HT1080 (cell line): ENCODE measurements at regions not wholly inside any gene's neighbourhood (a gene's known extent, or its start where the extent isn't known, plus 50 kb on each side); places are given as distances from the start of the nearest gene placed in this dataset.
A peak's percentile ranks its signal among the peaks of the same experiment; 100 is the strongest.

ENCODE experiments used
- DNase-seq: peaks from one replicate; pipeline ENCODE4 v3.0.0-alpha.2; 2015; ENCODE audit warnings: low read depth

DNA sequence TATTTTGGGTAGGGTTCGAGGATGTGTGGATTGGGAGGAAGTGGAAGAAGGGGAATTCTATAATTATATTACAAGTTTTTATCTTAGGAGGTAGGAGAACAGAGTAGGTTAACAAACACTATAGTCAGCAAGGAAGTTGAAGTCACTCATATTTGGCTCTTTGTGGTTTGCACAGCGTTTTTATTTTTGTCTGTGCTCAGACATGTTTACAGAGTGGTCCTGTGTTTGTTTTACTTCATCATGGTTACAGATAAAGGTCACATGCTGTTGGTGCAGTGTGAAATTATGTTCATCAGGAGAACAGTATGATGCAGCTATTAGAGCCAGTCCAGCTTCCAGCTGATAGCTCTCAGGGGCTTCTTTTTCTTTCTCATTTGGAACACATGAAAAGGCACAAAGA is 299.9 kb upstream of the SFRP2 start:
- DNase-seq, result peak; percentile 27

DNA sequence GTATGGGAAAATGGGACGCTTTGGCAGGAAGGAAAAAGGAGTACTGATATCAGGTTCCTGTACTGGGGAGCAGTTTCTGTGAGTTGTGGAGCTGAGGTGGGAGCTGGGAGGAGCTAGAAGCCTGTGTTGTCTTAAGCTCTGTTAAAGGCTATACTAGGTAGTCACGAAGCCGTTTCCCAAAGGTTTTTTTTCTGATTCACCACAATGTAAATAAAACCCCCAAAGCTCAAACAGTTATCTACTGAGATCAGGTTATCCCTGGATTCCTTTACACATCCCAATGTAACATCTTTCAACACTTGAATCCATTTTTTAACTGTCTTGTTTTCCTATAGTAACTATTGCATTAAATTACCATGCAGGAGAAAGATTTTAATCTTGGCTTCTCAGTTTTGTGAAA is 297.4 kb upstream of the SFRP2 start:
- DNase-seq, result peak; percentile 78

DNA sequence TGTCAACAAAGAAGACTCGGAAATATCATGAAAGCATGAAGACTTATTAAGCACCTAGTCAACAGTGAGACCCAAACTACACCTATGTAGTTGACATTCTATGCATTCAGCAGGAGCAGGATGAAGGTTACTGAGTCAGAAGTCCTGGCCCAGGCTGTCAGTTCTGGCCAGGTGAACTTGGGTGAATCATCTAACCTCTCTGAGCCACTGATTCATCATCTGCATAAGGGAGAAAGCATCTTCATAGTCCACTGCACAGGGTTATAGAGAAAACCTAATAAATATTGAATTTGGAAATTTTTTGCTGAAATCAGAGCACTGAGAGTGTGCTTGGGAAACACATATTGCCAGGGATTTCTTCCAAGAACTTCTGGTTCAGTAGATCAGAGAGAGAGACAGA is 296.0 kb upstream of the SFRP2 start:
- DNase-seq, result peak; percentile 73

DNA sequence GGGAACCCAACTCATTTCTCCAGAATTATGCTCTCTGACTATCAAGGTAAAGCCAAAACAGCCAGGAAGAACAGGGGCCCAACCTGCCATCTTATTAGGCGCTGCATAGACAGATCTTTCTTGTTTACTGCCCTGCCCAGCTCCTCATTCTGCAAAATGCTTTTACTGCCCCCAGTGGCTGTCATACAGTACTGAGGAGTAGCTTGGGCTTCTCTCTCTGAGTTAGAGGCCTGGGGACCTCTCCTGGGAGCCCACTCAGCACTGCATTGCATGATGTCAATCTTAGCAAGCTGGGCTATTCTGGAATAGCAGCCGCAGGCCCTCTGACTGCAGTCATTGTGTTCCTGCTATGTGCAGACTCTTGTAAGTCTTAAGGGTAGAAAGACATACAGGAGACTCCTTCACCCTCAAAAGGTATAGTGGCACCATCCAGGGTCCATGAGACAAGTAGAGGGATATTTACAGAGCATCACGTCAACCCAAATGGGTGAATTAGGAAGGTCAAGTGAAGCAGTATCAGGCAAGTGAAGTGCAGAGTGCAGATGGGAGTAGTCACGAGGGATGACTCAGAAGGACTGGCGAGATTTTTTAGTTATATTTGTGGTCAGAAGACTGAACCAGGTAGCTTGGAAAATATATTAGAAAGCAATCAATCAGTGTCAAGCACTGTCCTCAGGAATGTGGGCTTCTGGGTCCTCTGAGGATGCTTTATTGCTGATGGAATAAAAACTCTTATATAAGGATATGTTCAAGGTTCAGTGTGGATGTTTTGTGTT is 294.1 kb upstream of the SFRP2 start:
- peak; percentile 76 for DNase-seq

DNA sequence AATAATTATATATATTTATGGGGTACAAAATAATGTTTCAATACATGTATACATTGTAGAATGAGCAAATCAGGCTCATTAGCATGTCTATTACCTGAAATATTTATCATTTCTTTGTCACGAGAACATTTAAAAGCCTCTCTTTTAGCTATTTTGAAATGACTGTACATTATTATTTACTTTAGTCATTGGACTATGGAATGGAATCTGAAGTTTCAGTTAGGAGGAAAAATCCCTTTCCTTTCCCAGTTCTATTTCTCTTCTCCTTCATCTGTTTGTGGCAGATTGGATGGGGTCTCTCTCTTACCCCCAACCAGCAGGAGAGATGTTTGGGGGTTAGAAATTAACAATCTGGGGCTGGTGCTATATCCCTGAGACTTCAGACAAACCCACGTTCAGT is 292.5 kb upstream of the SFRP2 start:
- no peak for DNase-seq

DNA sequence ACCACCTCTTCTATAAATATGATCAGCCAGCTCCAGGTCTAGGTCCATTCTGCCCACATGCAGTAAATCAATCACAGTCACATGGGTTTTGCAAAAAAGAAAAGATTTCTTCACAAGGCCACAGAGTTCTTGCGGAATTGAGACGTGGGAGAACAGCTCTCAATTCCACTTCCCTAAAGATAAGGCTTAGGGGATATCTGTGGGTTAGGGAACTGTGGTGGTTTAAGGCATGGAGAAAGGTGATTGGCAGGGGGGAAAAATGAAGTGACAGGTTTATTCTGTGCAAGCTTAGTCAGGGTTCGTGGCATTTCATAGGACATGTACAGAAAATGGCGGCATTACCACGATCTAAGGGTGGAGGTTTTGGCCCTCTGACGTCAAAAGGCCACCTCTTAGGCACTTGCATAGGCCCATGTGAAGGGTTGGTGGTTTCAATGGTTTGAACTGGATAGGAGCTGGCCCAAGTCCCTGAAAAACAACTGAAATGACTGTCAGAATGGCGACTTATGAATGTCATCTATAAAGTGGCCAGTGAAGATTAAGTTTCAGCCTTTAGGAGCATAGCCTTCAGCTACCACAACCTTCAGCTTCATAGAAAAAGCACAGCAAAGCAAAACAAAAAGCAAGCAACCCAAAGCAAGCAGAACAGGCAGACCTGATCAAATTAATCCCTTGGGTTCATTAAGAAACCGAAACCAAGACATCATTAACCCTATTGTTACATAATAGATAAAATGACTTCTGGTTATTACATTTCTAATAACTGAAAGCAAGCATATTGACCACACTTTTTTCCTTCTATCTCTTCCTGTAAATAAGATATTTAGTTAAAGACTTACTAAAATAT is 289.8 kb upstream of the SFRP2 start:
- DNase-seq, result no peak

DNA sequence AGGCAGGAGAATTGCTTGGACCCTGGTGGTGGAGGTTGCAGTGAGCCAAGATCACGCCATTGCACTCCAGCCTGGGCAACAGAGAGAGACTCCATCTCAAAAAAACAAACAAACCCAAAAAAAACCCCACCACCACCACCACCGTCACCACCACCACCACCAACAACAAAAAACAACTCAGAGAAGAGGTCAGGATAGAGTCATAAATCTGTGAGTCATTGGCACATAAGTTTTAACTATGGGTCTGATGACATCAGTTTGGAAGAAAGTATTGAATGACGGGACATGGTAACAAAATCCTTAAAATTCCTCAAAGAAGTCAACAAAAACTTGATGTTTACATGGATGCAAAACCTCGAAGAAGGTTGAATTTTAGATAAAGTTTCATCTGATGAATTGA is 288.0 kb upstream of the SFRP2 start:
- peak; percentile 55 for DNase-seq

DNA sequence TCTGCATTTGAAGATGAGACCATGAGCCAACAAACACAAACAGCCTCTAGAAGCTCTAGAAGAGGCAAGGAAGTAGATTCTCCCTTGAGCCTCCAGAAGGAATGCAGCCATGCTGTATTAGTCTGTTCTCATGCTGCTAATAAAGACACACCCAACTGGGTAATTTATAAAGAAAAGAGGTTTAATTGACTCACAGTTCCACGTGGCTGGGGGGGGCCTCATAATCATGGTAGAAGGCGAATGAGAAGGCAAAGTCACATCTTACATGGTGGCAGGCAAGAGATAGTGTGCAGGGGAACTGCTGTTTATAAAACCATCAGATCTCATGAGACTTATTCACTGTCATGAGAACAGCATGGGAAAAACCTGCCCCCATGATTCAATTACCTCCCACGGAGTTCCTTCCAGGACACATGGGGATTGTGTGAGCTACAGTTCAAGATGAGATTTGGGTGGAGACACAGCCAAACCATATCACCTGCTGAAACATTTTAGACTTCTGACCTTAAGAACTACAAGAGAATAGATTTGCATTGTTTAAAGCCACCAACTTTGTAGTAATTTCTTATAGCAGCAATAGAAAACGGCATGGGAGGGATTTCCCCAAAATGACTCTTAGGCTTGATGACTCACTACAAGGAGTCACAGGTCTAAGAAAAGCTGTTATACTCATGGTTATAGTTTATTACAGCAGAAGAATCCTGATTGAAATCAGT is 284.4 kb upstream of the SFRP2 start:
- peak; percentile 84 for DNase-seq

DNA sequence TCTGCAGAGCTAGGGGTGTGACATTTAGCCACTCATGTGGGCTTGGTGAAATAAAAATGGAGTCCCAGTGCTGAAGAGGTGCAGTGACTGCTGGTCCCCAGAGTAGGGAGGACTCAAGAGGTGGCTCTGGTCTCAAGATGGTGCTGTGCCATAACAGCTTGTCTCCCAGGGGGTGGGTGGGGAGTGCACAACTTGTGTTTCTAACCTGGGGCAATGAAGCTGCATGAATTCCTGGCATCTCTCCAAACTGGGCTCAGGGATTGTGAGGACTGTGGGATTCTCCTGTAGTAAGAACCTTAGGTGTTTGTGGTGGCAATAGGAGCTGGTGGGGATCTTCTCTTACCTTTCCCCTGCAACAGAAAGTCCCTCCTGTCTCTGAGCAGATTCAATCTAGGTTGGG is 278.9 kb upstream of the SFRP2 start:
- no peak for DNase-seq

DNA sequence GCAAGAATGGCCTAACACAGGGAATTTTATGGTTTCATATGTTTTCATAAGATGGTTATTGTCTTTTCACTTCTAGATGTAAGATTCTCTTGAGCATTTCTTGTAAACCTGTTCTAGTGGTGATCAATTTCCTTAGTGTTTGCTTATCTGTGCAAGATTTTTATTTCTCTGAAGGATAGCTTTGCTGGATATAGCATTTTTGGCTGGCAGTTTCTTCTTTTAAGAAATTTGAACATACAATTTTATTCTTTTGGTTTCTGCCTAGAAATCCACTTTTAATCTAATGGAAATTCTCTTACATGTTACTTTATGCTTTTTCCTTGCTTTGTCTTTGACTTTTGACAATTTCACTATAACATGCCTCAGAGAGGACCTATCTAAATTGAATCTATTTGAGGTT is 276.5 kb upstream of the SFRP2 start:
- no peak for DNase-seq

DNA sequence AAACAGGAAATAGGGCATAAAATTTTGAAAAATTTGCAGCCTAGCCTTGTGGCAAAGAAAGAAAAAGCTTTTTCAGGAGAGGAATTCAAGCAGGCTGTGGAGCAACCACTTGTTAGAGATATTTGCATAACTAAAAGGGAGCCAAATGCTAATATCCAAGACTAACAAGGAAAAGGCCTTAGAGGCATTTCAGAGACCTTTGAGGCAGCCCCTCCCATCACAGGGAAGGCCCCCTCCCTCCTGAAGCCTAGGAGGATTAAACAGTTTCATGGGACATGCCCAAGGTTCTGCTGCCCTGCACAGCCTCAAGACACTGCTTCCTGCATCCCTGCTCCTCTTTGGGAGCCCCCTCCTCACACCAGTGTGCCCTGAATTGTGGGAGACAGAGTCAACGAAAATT is 275.4 kb upstream of the SFRP2 start:
- no peak for DNase-seq

DNA sequence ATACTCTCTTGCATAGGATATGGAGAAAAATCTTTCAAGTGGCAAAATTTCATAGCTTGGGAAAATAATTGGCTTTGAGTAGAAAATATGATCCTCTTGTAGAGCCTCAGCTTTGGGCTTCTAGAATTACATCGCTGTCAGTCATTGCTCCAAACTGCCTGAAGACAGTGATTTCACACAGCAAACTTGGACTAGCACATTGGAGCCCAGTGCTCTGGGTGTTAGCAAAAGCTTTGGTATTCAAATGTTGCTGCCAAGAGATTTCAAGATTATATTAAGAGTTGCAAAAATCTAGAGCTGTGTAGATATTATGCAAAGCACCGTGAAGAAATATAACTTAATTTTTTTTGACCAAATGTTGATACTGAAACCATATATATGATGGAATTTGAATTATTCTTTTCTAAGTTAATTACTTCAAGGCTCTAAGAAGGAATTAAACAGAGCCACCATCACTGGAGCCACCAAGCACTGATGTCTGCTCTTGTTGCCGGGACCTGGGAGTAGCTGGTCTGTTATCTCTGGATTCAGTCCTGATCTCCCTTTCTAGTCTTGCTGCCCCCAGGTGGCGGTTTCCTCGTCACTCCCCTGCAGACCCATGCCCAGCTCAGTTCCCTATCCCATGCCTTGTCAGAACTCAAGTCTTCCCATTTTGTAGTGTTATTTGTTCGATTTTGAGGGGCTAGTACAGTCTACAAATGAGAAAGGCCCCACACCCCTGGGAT is 260.7 kb upstream of the SFRP2 start:
- DNase-seq, result peak; percentile 11

DNA sequence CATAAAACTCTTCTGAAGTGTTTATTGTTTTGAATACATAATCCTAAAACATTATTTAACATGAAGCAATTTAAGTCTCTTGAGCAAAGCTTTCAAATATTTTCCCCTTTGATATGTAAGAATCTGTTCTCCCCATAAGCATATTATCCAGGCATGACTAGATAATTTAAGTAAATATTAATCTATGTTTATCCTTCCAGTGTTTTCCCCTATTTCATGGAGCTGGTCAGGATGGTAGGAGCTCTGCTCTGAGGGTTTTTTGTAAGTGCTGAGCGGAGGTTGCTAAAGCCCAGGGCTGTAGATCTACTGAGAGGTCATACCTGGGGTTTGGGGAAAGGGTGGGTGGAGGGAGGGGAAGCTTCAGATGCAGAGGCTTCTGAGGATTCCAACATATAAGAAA is 258.9 kb upstream of the SFRP2 start:
- DNase-seq, result no peak

DNA sequence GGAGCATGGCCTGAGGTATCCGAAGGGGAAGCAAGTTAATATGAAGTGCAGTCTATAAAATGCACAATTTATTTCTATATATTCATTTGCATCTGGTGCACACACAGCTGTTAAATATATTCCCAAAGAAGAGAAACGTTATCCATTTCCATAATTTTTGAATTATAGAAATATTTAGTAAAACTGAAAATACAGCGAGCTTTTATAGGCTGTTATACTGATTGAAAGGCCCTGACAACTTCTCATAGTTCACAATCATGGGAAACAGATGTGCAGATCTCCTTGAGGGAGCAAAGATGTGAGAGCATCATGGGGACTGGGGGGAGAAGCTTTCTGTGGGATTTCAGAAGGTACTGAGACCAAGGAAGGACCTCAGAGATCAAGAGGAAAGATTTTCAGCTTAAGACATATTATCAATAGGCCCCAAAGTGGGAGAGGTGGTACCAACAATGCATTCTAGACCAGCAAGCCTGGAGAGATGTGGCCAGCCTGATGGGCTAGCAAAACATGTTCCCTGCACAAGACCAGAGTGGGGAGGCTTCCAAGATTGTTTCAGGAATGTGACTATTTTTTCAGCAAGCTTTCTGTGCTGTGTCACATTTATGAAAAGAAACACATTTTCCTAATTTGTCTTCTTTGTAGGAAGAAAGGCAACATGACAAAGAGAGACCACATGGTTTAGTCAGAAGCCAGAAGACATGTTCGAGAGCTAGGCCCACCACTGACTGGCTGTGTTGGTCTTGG is 256.0 kb upstream of the SFRP2 start:
- DNase-seq, result no peak

DNA sequence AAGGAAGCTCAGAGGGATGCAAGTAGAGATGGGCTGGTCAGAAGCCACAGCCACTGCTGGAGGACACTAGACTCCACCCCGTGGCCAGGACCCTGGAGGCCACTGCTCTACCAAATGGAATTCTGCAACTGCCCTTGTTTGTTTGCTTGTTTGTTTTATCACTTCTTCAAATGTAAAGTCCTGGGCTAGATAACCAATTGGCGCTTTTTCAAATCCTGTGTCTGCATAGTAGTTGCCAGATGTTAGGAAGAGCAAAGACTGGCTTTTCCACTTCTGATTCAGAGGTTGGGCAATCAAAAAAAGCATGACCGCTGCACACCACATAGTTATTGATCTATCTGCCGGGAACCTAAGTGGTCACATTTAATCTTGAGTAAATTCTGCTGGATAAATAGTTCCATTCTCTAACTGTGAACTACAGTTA is 255.2 kb upstream of the SFRP2 start:
- DNase-seq, result no peak

DNA sequence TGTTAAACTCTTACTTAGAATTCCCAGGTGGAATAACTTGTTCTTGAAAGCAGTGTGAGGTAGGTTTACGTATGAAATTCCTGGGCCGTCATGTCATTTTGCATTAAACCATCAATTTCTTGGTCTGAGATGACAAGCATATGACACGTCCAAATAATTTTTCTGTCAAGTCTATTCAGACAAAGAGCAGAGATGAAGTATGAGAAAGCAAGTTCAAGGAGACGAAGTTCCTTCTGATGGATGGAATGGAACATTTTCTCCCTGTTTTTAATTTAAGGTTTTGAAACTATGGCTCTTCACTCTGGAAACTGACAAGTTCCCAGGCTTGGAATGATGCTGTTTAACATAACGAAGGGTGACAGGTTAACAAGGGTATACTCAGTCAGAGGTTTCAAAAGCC is 252.8 kb upstream of the SFRP2 start:
- DNase-seq, result no peak

DNA sequence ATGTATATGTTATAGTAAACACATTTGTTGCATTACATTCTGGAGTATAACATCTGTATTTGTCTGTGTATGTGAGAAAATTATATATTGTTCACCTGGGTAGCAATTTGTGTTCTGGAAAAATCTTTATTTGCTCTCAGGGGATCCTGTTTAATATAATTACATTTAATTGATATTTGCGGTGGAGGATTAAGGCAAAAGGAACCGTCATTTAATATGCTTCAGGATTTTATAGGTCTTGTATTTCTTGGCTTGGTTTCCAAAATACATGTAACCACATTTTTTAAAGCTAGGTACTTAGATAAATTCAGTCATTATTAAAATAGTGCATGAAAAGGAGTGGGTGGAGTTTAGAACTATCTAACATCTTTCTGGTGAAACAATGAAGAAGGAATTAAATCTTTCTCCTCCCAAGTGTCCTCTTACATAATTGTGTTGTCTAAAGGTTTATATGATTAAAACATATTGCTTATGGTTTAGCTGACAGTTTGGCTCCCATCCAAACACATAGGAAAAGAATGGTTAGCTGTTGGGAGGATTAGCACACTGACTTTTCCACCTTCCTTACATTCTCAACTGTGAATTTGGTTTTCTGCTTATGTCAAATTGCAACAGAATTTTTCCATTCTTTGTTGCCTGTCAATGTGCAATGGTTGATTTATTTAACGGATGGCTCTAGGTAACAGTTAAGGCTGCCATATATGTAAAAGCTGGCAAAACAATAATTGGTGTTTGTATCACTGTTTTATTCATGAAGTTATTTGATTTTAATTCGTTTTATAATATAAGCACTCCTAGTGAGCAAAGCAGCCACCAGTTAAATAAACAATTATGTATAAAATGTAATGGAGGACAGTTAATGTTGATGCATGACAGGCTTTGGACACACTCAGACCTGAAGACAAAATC is 250.8 kb upstream of the SFRP2 start:
- DNase-seq, result no peak

DNA sequence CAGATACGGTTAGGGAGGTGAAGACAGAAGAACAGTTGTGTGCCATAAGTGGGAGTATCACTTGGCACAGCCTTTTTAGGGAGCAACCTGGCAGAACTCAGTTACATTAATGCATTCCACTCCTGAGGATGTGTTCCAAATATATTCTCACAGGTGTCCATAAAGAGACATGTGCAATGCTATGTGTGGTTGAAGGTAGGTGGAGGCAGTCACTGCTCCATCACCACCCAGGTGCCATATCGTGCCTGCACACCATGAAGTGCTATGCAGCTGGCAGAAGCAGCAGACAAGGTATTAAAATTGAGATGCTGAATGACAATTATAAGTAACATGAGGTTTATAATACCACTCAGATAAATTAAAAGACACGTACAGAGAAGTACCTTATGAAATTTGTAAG is 248.0 kb upstream of the SFRP2 start:
- DNase-seq, result no peak

DNA sequence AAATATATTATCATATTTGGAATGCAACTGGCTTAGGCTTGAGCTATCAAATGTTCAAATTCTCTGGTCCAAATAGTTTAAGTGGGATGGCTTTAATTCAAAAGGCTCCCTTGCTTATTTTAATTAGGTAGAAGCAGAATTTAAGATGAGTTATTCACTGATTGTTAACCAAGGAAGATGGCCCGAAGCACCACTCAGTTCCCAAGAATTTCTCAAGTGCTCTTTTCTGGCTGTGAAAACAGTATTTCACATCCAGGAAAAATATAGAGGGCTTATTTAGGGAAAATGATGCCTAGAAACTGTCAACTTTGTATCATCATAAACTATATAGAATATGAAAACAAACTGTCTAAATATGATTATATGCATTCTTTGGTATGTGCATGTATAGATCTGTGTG is 246.5 kb upstream of the SFRP2 start:
- no peak for DNase-seq

DNA sequence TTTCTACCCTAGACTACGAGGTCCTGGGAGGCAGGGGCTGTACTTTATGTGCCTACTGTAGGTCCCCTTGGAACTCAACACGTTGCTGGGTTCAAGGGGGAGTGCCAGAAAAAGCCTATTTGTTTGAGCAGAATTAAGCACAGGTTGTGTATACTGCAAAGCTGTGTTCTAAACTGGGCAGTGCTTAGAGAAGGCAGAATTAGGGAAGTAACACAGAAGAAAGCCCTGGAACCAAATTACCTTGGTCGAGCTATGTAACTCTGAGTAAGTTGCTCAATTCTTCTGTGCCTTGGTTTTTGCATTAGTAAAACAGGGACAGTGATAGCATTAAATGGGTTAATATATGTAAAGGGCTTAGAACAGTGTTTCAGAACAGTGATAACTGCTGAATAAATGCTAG is 245.0 kb upstream of the SFRP2 start:
- DNase-seq, result no peak
